Sciatic nerve (tissue), 2 donors: ENCODE measurements at regions not wholly inside any gene's neighbourhood (a gene's known extent, or its start where the extent isn't known, plus 50 kb on each side); places are given as distances from the start of the nearest gene placed in this dataset.
A peak's percentile ranks its signal among the peaks of the same experiment; 100 is the strongest.

Experiments used
- ATAC-seq: fragments of 200-7000 bp; cut with Tn5 transposase; one replicate; pipeline ENCODE4 v1.9.1; 2020; ENCODE audit warnings: mild to moderate bottlenecking, moderate library complexity
- DNase-seq: peaks from one replicate; pipeline ENCODE4 v3.0.0-alpha.2; 2020; ENCODE audit warnings: low spot score
- intact Hi-C: fragments of 100-400 bp; cut with DNase I; formaldehyde crosslinking; loops from one replicate; pipeline ENCODE4 v1.14.2; 2022
- donor health status: DM: no; HTN: no; CAD: no.
- donor health status: DM: no; HTN: no; CAD: no.

GRCh38 chr7:17471325-17471724, 172.9 kb downstream of the AHR start:
- intact Hi-C loops = no loop called here
- DNase-seq (no peak), ATAC-seq (no peak)

GRCh38 chr7:17472518-17472917, 174.1 kb downstream of the AHR start:
- ATAC-seq (no peak), DNase-seq (no peak)
- intact Hi-C loops = no loop called here

- no peak for DNase-seq
- intact Hi-C loops = no loop called here
- no peak for ATAC-seq
These were observed 174.5 kb downstream of the AHR start for GRCh38 chr7:17472939-17473338.

GRCh38 chr7:17474724-17475344, 176.4 kb downstream of the AHR start:
- no peak for ATAC-seq

GRCh38 chr7:17477182-17477581, 178.7 kb downstream of the AHR start:
- DNase-seq (no peak), ATAC-seq (no peak)
- intact Hi-C loops = no loop called here

More at GRCh38 chr7:17474724-17475344, 176.4 kb downstream of the AHR start:
- intact Hi-C loops = no loop called here
- no peak for DNase-seq

- intact Hi-C loops = no loop called here
- ATAC-seq (peak; percentile 36), DNase-seq (no peak)
These were observed 182.7 kb downstream of the AHR start for GRCh38 chr7:17481118-17481517.

GRCh38 chr7:17485368-17485767, 186.9 kb downstream of the AHR start:
- DNase-seq (no peak), ATAC-seq (no peak)
- intact Hi-C loops = no loop called here

GRCh38 chr7:17485904-17486303, 187.5 kb downstream of the AHR start:
- intact Hi-C loops = no loop called here
- no peak for ATAC-seq

GRCh38 chr7:17486835-17487234, 188.4 kb downstream of the AHR start:
- DNase-seq = no peak
- peak; percentile 17 for ATAC-seq
- intact Hi-C loops = no loop called here

More at GRCh38 chr7:17485904-17486303, 187.5 kb downstream of the AHR start:
- DNase-seq = no peak

- intact Hi-C loops = no loop called here
- ATAC-seq = no peak
These were observed 188.9 kb downstream of the AHR start for GRCh38 chr7:17487343-17487742.

GRCh38 chr7:17488829-17489228, 190.4 kb downstream of the AHR start:
- ATAC-seq (no peak), DNase-seq (no peak)
- intact Hi-C loops = no loop called here

More at GRCh38 chr7:17487343-17487742, 188.9 kb downstream of the AHR start:
- no peak for DNase-seq

GRCh38 chr7:17489961-17490360, 191.5 kb downstream of the AHR start:
- intact Hi-C loops = no loop called here
- ATAC-seq (no peak), DNase-seq (no peak)

GRCh38 chr7:17490825-17491224, 192.4 kb downstream of the AHR start:
- no peak for ATAC-seq
- DNase-seq = no peak
- intact Hi-C loops = no loop called here

GRCh38 chr7:17492437-17492836, 194.0 kb downstream of the AHR start:
- DNase-seq (no peak), ATAC-seq (no peak)
- intact Hi-C loops = no loop called here

GRCh38 chr7:17493446-17493845, 195.0 kb downstream of the AHR start:
- ATAC-seq = no peak
- intact Hi-C loops = no loop called here
- DNase-seq = no peak

- intact Hi-C loops = no loop called here
- no peak for DNase-seq
- no peak for ATAC-seq
These were observed 197.4 kb downstream of the AHR start for GRCh38 chr7:17495655-17496394.

GRCh38 chr7:17497136-17497535, 198.7 kb downstream of the AHR start:
- DNase-seq = no peak
- ATAC-seq = peak; percentile 45
- intact Hi-C loops = no loop called here

- intact Hi-C loops = no loop called here
- ATAC-seq = peak; percentile 11
- DNase-seq = no peak
These were observed 199.2 kb downstream of the AHR start for GRCh38 chr7:17497549-17498167.

GRCh38 chr7:17498230-17498629, 199.8 kb downstream of the AHR start:
- intact Hi-C loops = no loop called here
- ATAC-seq = no peak

GRCh38 chr7:17500736-17501135, 202.3 kb downstream of the AHR start:
- DNase-seq (no peak), ATAC-seq (no peak)
- intact Hi-C loops = no loop called here

More at GRCh38 chr7:17498230-17498629, 199.8 kb downstream of the AHR start:
- no peak for DNase-seq
